Left ventricle myocardium inferior (tissue), 1 donor: ENCODE measurements at regions not wholly inside any gene's neighbourhood (a gene's known extent, or its start where the extent isn't known, plus 50 kb on each side); places are given as distances from the start of the nearest gene placed in this dataset.

ENCODE experiments used
- DNase-seq: peaks from one replicate; pipeline ENCODE4 v3.0.0-alpha.2; 2020
- H3K27ac ChIP-seq: fragments of 200-600 bp; replicated peaks from 2 replicates; pipeline ENCODE4 v1.8.0; 2021
- H3K27me3 ChIP-seq: fragments of 200-600 bp; 2 replicates; pipeline ENCODE4 v1.8.0; 2021; ENCODE audit warnings: low read depth
- H3K36me3 ChIP-seq: fragments of 200-600 bp; 2 replicates; pipeline ENCODE4 v1.8.0; 2021
- H3K4me1 ChIP-seq: fragments of 200-600 bp; 2 replicates; pipeline ENCODE4 v1.8.0; 2021
- H3K4me3 ChIP-seq: fragments of 200-600 bp; 2 replicates; pipeline ENCODE4 v1.8.0; 2021; ENCODE audit warnings: mild to moderate bottlenecking, moderate library complexity
- H3K9me3 ChIP-seq: fragments of 200-600 bp; replicated peaks from 2 replicates; pipeline ENCODE4 v1.8.0; 2021
- CTCF ChIP-seq: fragments of 200-600 bp; IDR thresholded peaks from 2 replicates; pipeline ENCODE4 v1.8.0; 2021; ENCODE audit warnings: antibody characterized with exemption, mild to moderate bottlenecking, borderline replicate concordance
- intact Hi-C: fragments of 100-400 bp; cut with micrococcal nuclease; formaldehyde crosslinking; loops from one replicate; pipeline ENCODE4 v1.11.0; 2022
- donor health status: DM: no; HTN: yes; CAD: no; lungs with severe emphysema.

DNA sequence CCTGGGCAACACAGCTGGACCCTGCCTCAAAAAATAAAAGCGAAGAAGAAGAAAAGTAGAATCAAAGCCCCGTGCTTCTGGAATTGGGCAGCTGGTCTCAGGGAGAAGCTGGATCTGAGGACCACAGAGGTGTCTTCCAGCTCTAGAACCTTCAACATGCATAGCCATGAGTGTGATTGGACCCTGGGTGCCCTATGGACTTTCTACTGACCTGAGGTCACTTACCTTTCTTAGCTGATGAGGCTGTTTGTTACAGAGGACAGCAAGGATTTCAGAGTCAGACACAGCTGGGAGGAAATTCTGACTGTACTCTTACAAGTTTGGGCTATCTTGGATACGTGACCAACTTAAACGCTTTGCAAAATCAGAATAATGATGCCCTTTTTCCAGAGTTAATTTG is 82.4 kb upstream of the GATA6 start:
- Histone ChIP-seq H3K27ac (no peak overlapping the region), H3K27me3 (no peaks in the 10 kb centered on the region), H3K4me1 (peaks cover 28% of the 10 kb centered on the region), H3K9me3 (no peaks in the 10 kb centered on the region), H3K36me3 (no peaks in the 10 kb centered on the region), H3K4me3 (no peak overlapping the region)
- DNase-seq: no peak
- intact Hi-C loops: no loop called here
- no peak for TF ChIP-seq CTCF

DNA sequence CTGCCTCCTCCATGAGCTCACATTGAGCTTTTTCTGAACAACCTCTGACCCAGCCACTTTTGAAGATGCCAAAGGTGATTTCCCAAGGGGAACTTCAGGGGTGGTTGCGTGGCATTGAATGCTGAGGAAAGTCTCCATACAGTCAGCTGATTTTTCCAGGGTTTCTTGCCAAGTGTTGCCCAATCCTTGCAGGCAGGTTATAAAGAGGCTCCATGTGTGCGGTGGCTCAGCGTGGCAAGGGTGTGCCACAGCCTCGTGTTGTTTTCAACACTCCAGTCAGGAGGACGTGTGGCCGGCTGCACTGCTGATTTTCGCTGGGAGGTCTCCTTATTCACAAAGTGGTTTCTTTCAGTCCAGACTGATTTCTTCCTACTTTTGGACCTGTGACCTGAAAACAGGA is 81.4 kb upstream of the GATA6 start:
- H3K27me3 ChIP-seq: no peaks in the 10 kb centered on the region
- intact Hi-C loops: no loop called here
- no peak overlapping the region for H3K4me3 ChIP-seq
- peaks cover 19% of the 10 kb centered on the region for H3K4me1 ChIP-seq
- H3K27ac ChIP-seq: peak overlapping the region; percentile 51
- no peaks in the 10 kb centered on the region for H3K9me3 ChIP-seq
- no peak for TF ChIP-seq CTCF
- no peaks in the 10 kb centered on the region for H3K36me3 ChIP-seq
- DNase-seq: no peak

GRCh38 chr18:22088996-22089640 is 80.3 kb upstream of the GATA6 start:
- Histone ChIP-seq H3K4me1 (peaks cover 16% of the 10 kb centered on the region), H3K4me3 (no peak overlapping the region), H3K36me3 (no peaks in the 10 kb centered on the region), H3K27me3 (peaks cover 5% of the 10 kb centered on the region), H3K9me3 (no peaks in the 10 kb centered on the region), H3K27ac (peak overlapping the region; percentile 51)
- TF ChIP-seq CTCF: no peak
- DNase-seq: no peak
- intact Hi-C loops: no loop called here

- no peak for TF ChIP-seq CTCF
- intact Hi-C loops: no loop called here
- no peak overlapping the region for H3K4me3 ChIP-seq
Observed at GRCh38 chr18:22091341-22091740, 78.0 kb upstream of the GATA6 start.

GRCh38 chr18:22093731-22094357 is 75.5 kb upstream of the GATA6 start:
- peaks cover 17% of the 10 kb centered on the region for H3K27me3 ChIP-seq
- no peak for TF ChIP-seq CTCF
- no peak for DNase-seq
- no peaks in the 10 kb centered on the region for H3K9me3 ChIP-seq
- H3K36me3 ChIP-seq: no peaks in the 10 kb centered on the region
- intact Hi-C loops: no loop called here
- H3K4me1 ChIP-seq: peaks cover 7% of the 10 kb centered on the region
- H3K4me3 ChIP-seq: no peak overlapping the region
- no peak overlapping the region for H3K27ac ChIP-seq

More at GRCh38 chr18:22091341-22091740, 78.0 kb upstream of the GATA6 start:
- DNase-seq: no peak
- Histone ChIP-seq H3K27me3 (peaks cover 17% of the 10 kb centered on the region), H3K27ac (no peak overlapping the region), H3K4me1 (peaks cover 15% of the 10 kb centered on the region), H3K9me3 (no peaks in the 10 kb centered on the region), H3K36me3 (no peaks in the 10 kb centered on the region)
